SK-N-SH treated with all-trans-retinoic acid at 6 μM for 48 hours (cell line): ENCODE measurements at regions not wholly inside any gene's neighbourhood (a gene's known extent, or its start where the extent isn't known, plus 50 kb on each side); places are given as distances from the start of the nearest gene placed in this dataset.

Experiments
- ATAC-seq: fragments of 200-7000 bp; cut with Tn5 transposase; 3 replicates; pipeline ENCODE4 v1.9.1; 2020; ENCODE audit warnings: mild to moderate bottlenecking, moderate library complexity
- ARNTL ChIP-seq: fragments of 450-650 bp; formaldehyde crosslinking; IDR thresholded peaks from 2 replicates; pipeline ENCODE4 v1.5.0; 2020; ENCODE audit warnings: low read depth, mild to moderate bottlenecking, moderate library complexity, borderline replicate concordance
- BACH2 ChIP-seq: fragments of 250-450 bp; sonication (Bioruptor Pico); IDR thresholded peaks from 2 replicates; pipeline ENCODE4 v1.9.0; 2021; ENCODE audit warnings: mild to moderate bottlenecking, borderline replicate concordance
- CSDC2 ChIP-seq: fragments of 250-450 bp; sonication (Bioruptor Pico); IDR thresholded peaks from 2 replicates; pipeline ENCODE4 v1.5.0; 2020; ENCODE audit warnings: mild to moderate bottlenecking, moderate library complexity
- CSRNP3 ChIP-seq: fragments of 250-450 bp; sonication (Bioruptor Pico); IDR thresholded peaks from 2 replicates; pipeline ENCODE4 v1.5.1; 2021; ENCODE audit warnings: mild to moderate bottlenecking, moderate library complexity
- ESRRG ChIP-seq: fragments of 250-450 bp; sonication (Bioruptor Pico); IDR thresholded peaks from 2 replicates; pipeline ENCODE4 v1.6.1; 2021; ENCODE audit warnings: mild to moderate bottlenecking
- GLIS3 ChIP-seq: fragments of 250-450 bp; sonication (Bioruptor Pico); IDR thresholded peaks from 2 replicates; pipeline ENCODE4 v1.5.0; 2020; ENCODE audit warnings: mild to moderate bottlenecking, moderate library complexity
- ISL1 ChIP-seq: fragments of 250-450 bp; sonication (Bioruptor Pico); IDR thresholded peaks from 2 replicates; pipeline ENCODE4 v2.1.2; 2022; ENCODE audit warnings: mild to moderate bottlenecking, moderate library complexity
- OSR1 ChIP-seq: fragments of 250-450 bp; sonication (Bioruptor Pico); IDR thresholded peaks from 2 replicates; pipeline ENCODE4 v1.8.0; 2022; ENCODE audit warnings: moderate library complexity, mild to moderate bottlenecking, inconsistent platforms
- PPARA ChIP-seq: fragments of 250-450 bp; sonication (Bioruptor Pico); IDR thresholded peaks from 2 replicates; pipeline ENCODE4 v1.5.0; 2020; ENCODE audit warnings: mild to moderate bottlenecking, borderline replicate concordance
- RARB ChIP-seq: fragments of 250-450 bp; sonication (Bioruptor Pico); IDR thresholded peaks from 2 replicates; pipeline ENCODE4 v1.8.0; 2021; ENCODE audit warnings: mild to moderate bottlenecking, moderate library complexity
- SNAI2 ChIP-seq: fragments of 250-450 bp; sonication (Bioruptor Pico); IDR thresholded peaks from 2 replicates; pipeline ENCODE4 v1.5.0; 2020; ENCODE audit warnings: mild to moderate bottlenecking, moderate library complexity
- TCF4 ChIP-seq: fragments of 250-450 bp; sonication (Bioruptor Pico); IDR thresholded peaks from 2 replicates; pipeline ENCODE4 v1.8.0; 2021; ENCODE audit warnings: mild to moderate bottlenecking, moderate library complexity, borderline replicate concordance
- TSHZ2 ChIP-seq: fragments of 250-450 bp; sonication (Bioruptor Pico); IDR thresholded peaks from 2 replicates; pipeline ENCODE4 v1.5.0; 2020; ENCODE audit warnings: mild to moderate bottlenecking, moderate library complexity
- ZC3H10 ChIP-seq: fragments of 250-450 bp; sonication (Bioruptor Pico); IDR thresholded peaks from 2 replicates; pipeline ENCODE4 v1.5.1; 2021; ENCODE audit warnings: mild to moderate bottlenecking, moderate library complexity
- ZFP3 ChIP-seq: fragments of 250-450 bp; sonication (Bioruptor Pico); IDR thresholded peaks from 2 replicates; pipeline ENCODE4 v1.5.0; 2020; ENCODE audit warnings: mild to moderate bottlenecking, moderate library complexity
- ZFP30 ChIP-seq: fragments of 450-650 bp; formaldehyde crosslinking; IDR thresholded peaks from 2 replicates; pipeline ENCODE4 v1.5.0; 2022; ENCODE audit warnings: mild to moderate bottlenecking, moderate library complexity
- ZNF565 ChIP-seq: fragments of 450-650 bp; formaldehyde crosslinking; conservative IDR thresholded peaks from 2 replicates; pipeline ENCODE4 v1.5.0; 2020; ENCODE audit warnings: low read depth, mild to moderate bottlenecking, moderate library complexity
- ZNF70 ChIP-seq: fragments of 450-650 bp; formaldehyde crosslinking; IDR thresholded peaks from 2 replicates; pipeline ENCODE4 v1.5.0; 2020; ENCODE audit warnings: mild to moderate bottlenecking, moderate library complexity
- ZNF8 ChIP-seq: fragments of 450-650 bp; formaldehyde crosslinking; IDR thresholded peaks from 2 replicates; pipeline ENCODE4 v1.5.0; 2020; ENCODE audit warnings: mild to moderate bottlenecking, moderate library complexity
- TF ChIP-seq, protein P1 (sequence below): fragments of 250-450 bp; sonication (Bioruptor Pico); IDR thresholded peaks from 2 replicates; pipeline ENCODE4 v1.8.0; 2021; ENCODE audit warnings: low read depth, mild to moderate bottlenecking, moderate library complexity, borderline replicate concordance
- TF ChIP-seq, protein P2 (sequence below): fragments of 250-450 bp; sonication (Bioruptor Pico); IDR thresholded peaks from 2 replicates; pipeline ENCODE4 v1.5.1; 2020; ENCODE audit warnings: low read depth, mild to moderate bottlenecking, moderate library complexity

DNA sequence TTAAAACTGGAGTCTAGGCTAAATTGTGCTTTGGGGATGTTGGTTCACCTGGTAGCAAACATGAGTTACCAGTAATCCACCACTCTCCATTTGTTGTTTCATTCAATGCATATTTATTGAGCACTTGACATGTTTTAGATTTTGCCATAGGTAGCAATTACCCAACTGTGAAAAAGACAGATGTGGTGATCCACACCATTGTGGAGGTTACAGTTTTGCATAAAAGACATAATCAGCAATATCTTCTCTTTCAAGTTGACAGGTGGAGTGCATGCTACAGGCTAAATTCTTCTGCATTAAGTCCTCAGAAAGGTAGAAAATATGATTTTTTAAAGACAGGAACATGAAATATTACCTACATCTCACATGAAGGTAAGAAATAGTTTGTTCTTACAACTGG lies 143.0 kb upstream of the TSHZ2 start:
- TF ChIP-seq ARNTL (CRISPR knock-in tag), result no peak
- TF ChIP-seq SNAI2 (CRISPR knock-in tag), result no peak
- TF ChIP-seq TCF4 (CRISPR knock-in tag), result no peak
- no peak for TF ChIP-seq ZC3H10 (CRISPR knock-in tag)
- no peak for TF ChIP-seq TSHZ2 (CRISPR knock-in tag)
- no peak for TF ChIP-seq BACH2 (CRISPR knock-in tag)
- TF ChIP-seq GLIS3 (CRISPR knock-in tag), result no peak
- TF ChIP-seq, protein P1, sequence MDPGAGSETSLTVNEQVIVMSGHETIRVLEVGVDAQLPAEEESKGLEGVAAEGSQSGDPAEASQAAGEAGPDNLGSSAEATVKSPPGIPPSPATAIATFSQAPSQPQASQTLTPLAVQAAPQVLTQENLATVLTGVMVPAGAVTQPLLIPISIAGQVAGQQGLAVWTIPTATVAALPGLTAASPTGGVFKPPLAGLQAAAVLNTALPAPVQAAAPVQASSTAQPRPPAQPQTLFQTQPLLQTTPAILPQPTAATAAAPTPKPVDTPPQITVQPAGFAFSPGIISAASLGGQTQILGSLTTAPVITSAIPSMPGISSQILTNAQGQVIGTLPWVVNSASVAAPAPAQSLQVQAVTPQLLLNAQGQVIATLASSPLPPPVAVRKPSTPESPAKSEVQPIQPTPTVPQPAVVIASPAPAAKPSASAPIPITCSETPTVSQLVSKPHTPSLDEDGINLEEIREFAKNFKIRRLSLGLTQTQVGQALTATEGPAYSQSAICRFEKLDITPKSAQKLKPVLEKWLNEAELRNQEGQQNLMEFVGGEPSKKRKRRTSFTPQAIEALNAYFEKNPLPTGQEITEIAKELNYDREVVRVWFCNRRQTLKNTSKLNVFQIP (CRISPR knock-in tag), result no peak
- TF ChIP-seq ZFP3, result no peak
- ATAC-seq, result no peak

DNA sequence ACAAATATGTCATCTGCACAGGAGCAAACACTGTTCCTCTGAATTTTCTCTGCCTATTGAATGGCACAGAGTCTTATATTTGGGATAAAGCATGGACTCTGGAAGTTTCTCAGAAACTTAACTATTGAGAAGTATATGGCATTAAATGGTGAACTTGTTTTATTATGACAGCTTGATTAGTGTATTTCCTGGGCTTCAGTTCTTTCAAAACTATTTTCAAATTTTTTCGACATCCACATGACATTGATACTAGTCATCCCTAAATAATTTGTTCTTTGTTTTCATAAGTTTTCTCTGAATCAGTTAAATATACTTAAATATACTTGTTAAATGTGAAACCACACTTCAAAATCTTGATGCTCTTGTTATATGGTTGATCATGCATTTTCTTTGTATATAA lies 144.0 kb upstream of the TSHZ2 start:
- TF ChIP-seq ISL1, result no peak
- TF ChIP-seq ESRRG (CRISPR knock-in tag), result no peak
- no peak for TF ChIP-seq ZNF565 (CRISPR knock-in tag)
- TF ChIP-seq ZNF70 (CRISPR knock-in tag), result no peak
- ATAC-seq, result no peak

- TF ChIP-seq RARB (CRISPR knock-in tag), result no peak
- TF ChIP-seq ISL1, result no peak
- no peak for TF ChIP-seq CSDC2 (CRISPR knock-in tag)
- no peak for TF ChIP-seq ZNF70 (CRISPR knock-in tag)
- TF ChIP-seq OSR1 (CRISPR knock-in tag), result no peak
- TF ChIP-seq PPARA (CRISPR knock-in tag), result no peak
- TF ChIP-seq, protein P2, sequence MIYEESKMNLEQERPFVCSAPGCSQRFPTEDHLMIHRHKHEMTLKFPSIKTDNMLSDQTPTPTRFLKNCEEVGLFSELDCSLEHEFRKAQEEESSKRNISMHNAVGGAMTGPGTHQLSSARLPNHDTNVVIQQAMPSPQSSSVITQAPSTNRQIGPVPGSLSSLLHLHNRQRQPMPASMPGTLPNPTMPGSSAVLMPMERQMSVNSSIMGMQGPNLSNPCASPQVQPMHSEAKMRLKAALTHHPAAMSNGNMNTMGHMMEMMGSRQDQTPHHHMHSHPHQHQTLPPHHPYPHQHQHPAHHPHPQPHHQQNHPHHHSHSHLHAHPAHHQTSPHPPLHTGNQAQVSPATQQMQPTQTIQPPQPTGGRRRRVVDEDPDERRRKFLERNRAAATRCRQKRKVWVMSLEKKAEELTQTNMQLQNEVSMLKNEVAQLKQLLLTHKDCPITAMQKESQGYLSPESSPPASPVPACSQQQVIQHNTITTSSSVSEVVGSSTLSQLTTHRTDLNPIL (CRISPR knock-in tag), result no peak
- TF ChIP-seq, protein P1 (CRISPR knock-in tag), result no peak
- no peak for TF ChIP-seq BACH2 (CRISPR knock-in tag)
- TF ChIP-seq GLIS3 (CRISPR knock-in tag), result no peak
- no peak for TF ChIP-seq ZFP30 (CRISPR knock-in tag)
- TF ChIP-seq TCF4 (CRISPR knock-in tag), result no peak
- no peak for TF ChIP-seq CSRNP3 (CRISPR knock-in tag)
- no peak for TF ChIP-seq SNAI2 (CRISPR knock-in tag)
- TF ChIP-seq ZNF565 (CRISPR knock-in tag), result no peak
- no peak for TF ChIP-seq ZNF8 (CRISPR knock-in tag)
- TF ChIP-seq ARNTL (CRISPR knock-in tag), result no peak
- no peak for TF ChIP-seq TSHZ2 (CRISPR knock-in tag)
Observed at GRCh38 chr20:52826722-52827121, 145.4 kb upstream of the TSHZ2 start.

More at GRCh38 chr20:52826722-52827121, 145.4 kb upstream of the TSHZ2 start:
- no peak for ATAC-seq
